ENCODE measurements at regions not wholly inside any gene's neighbourhood (a gene's known extent, or its start where the extent isn't known, plus 50 kb on each side); places are given as distances from the start of the nearest gene placed in this dataset.

DNA sequence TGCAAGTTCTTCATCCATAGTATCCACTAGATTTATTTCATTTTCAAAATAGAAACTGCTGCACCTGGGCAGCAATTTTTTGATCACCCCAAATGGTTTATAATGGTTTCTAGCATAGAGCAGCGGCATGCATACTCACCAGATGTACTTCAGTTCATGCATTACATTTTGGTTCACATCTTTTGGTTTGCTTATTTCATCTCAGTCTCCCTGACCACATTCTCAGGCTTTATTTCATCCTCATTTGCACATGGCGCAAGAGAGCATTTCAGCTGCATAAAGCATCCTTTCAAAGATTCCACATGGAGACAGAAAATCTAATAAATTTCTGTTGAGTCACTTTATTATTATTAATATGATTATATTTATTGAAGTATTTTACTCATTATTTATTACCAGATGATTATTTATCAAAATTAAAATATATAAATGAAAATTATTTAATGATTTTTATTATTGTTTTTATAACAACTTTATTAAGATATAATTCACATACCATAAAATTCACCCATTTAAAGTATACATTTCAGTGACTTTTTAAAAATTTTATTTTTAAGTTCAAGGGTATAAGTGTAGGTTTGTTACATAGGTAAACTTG is 284.6 kb downstream of the TXNL1 start:
- Histone ChIP-seq H3K79me2 (ENCODE audit: insufficient read depth, low read length) (no peaks in the 10 kb centered on the region), H3K9ac (ENCODE audit: insufficient read depth, low read length, poor library complexity, severe bottlenecking) (no peak overlapping the region), H3K4me2 (replicated peaks; ENCODE audit: extremely low read depth, low read length, poor library complexity, severe bottlenecking) (no peak overlapping the region), H3K27ac (ENCODE audit: low read depth in 1 of 2, low read length in 2 of 2) (no peak overlapping the region), H3K9me3 (replicated peaks in 1 of 2; ENCODE audit: control insufficient read depth in 1 of 2, insufficient read depth in 1 of 2, low read length in 2 of 2) (peaks cover 0 to 14% of the 10 kb centered on the region in 2 donors), H3K36me3 (replicated peaks in 1 of 2; ENCODE audit: control insufficient read depth in 1 of 2, insufficient read depth in 2 of 2, low read length in 2 of 2) (no peaks in the 10 kb centered on the region), H2AFZ (ENCODE audit: insufficient read depth, low read depth, low read length, poor library complexity, severe bottlenecking) (no peak overlapping the region), H4K20me1 (ENCODE audit: insufficient read depth, low read length) (no peaks in the 10 kb centered on the region), H3K4me3 (replicated peaks in 1 of 3; ENCODE audit: low read depth in 2 of 3, low read length in 3 of 3) (no peak overlapping the region), H3K27me3 (ENCODE audit: control insufficient read depth in 2 of 2, insufficient read depth in 2 of 2, low read length in 2 of 2) (no peaks in the 10 kb centered on the region), H3K4me1 (ENCODE audit: control insufficient read depth in 1 of 2, insufficient read depth in 2 of 2, low read length in 2 of 2) (no peaks in the 10 kb centered on the region)
- TF ChIP-seq, protein P1, sequence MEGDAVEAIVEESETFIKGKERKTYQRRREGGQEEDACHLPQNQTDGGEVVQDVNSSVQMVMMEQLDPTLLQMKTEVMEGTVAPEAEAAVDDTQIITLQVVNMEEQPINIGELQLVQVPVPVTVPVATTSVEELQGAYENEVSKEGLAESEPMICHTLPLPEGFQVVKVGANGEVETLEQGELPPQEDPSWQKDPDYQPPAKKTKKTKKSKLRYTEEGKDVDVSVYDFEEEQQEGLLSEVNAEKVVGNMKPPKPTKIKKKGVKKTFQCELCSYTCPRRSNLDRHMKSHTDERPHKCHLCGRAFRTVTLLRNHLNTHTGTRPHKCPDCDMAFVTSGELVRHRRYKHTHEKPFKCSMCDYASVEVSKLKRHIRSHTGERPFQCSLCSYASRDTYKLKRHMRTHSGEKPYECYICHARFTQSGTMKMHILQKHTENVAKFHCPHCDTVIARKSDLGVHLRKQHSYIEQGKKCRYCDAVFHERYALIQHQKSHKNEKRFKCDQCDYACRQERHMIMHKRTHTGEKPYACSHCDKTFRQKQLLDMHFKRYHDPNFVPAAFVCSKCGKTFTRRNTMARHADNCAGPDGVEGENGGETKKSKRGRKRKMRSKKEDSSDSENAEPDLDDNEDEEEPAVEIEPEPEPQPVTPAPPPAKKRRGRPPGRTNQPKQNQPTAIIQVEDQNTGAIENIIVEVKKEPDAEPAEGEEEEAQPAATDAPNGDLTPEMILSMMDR (IDR thresholded peaks at IDR 0.05): no peak
- intact Hi-C loops (cut with micrococcal nuclease): no loop called here
- H3K4me3 Mint-ChIP-seq: no peak overlapping the region
- no peaks in the 10 kb centered on the region for H3K36me3 Mint-ChIP-seq
- peaks cover 0 to 2% (median 0%) of the 10 kb centered on the region in 3 donors for H3K27me3 Mint-ChIP-seq (ENCODE audit: low read depth in 3 of 3)
- no peak for DNase-seq
- WGBS (ENCODE audit: insufficient coverage): no CpG with 5 or more reads among the region's 2 CpGs
- H3K27ac Mint-ChIP-seq: no peak overlapping the region
- H3K4me1 Mint-ChIP-seq: no peaks in the 10 kb centered on the region
- peaks cover 4 to 15% (median 12%) of the 10 kb centered on the region in 7 donors for H3K9me3 Mint-ChIP-seq

DNA sequence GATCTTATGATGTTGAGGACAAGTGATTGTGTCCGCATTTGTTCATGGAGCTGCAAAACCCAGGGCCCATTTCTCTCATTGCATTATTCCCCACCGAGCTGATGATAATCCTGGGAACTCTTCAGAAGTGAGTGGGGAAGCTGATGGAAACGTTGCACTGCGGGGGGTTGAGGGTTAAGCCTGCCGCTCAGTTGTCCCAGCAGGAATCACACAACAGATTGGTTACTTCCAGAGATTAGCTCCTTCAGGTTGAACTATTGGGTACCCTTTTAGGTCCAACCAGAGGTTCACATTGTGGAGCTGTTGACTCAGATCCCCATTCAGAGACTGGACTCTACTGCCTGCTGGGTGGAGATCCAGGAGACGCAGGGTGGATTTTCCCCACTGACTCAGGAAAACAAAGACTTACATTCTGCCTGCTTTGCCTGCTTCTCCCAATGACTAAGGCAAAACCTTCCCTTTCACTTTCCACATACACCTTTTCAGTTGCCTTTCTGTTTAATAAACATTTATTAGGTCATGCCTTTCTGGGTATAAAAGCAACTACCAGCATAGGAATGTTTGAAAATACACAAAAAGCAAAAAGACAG is 286.4 kb downstream of the TXNL1 start:
- Histone ChIP-seq H3K4me2 (replicated peaks; ENCODE audit: extremely low read depth, low read length, poor library complexity, severe bottlenecking) (no peak overlapping the region), H3K9me3 (replicated peaks in 1 of 2; ENCODE audit: control insufficient read depth in 1 of 2, insufficient read depth in 1 of 2, low read length in 2 of 2) (peaks cover 0 to 14% of the 10 kb centered on the region in 2 donors), H3K4me3 (replicated peaks in 1 of 3; ENCODE audit: low read depth in 2 of 3, low read length in 3 of 3) (no peak overlapping the region), H2AFZ (ENCODE audit: insufficient read depth, low read depth, low read length, poor library complexity, severe bottlenecking) (no peak overlapping the region), H3K9ac (ENCODE audit: insufficient read depth, low read length, poor library complexity, severe bottlenecking) (no peak overlapping the region), H3K4me1 (ENCODE audit: control insufficient read depth in 1 of 2, insufficient read depth in 2 of 2, low read length in 2 of 2) (no peaks in the 10 kb centered on the region), H3K79me2 (ENCODE audit: insufficient read depth, low read length) (no peaks in the 10 kb centered on the region), H4K20me1 (ENCODE audit: insufficient read depth, low read length) (no peaks in the 10 kb centered on the region), H3K27ac (ENCODE audit: low read depth in 1 of 2, low read length in 2 of 2) (no peak overlapping the region), H3K27me3 (ENCODE audit: control insufficient read depth in 2 of 2, insufficient read depth in 2 of 2, low read length in 2 of 2) (no peaks in the 10 kb centered on the region), H3K36me3 (replicated peaks in 1 of 2; ENCODE audit: control insufficient read depth in 1 of 2, insufficient read depth in 2 of 2, low read length in 2 of 2) (no peaks in the 10 kb centered on the region)
- Mint-ChIP-seq H3K36me3 (no peaks in the 10 kb centered on the region), H3K27me3 (ENCODE audit: low read depth in 3 of 3) (peaks cover 0 to 2% (median 0%) of the 10 kb centered on the region in 3 donors), H3K9me3 (peaks cover 4 to 18% (median 12%) of the 10 kb centered on the region in 7 donors), H3K4me3 (no peak overlapping the region), H3K27ac (no peak overlapping the region), H3K4me1 (no peaks in the 10 kb centered on the region)
- intact Hi-C loops (cut with micrococcal nuclease): no loop called here
- DNase-seq: no peak
- TF ChIP-seq, protein P1 (IDR thresholded peaks at IDR 0.05): no peak
- WGBS (ENCODE audit: insufficient coverage): 100% methylated on average over 2 of the region's 6 CpGs
